ENCODE measurements at regions not wholly inside any gene's neighbourhood (a gene's known extent, or its start where the extent isn't known, plus 50 kb on each side); places are given as distances from the start of the nearest gene placed in this dataset.

DNA sequence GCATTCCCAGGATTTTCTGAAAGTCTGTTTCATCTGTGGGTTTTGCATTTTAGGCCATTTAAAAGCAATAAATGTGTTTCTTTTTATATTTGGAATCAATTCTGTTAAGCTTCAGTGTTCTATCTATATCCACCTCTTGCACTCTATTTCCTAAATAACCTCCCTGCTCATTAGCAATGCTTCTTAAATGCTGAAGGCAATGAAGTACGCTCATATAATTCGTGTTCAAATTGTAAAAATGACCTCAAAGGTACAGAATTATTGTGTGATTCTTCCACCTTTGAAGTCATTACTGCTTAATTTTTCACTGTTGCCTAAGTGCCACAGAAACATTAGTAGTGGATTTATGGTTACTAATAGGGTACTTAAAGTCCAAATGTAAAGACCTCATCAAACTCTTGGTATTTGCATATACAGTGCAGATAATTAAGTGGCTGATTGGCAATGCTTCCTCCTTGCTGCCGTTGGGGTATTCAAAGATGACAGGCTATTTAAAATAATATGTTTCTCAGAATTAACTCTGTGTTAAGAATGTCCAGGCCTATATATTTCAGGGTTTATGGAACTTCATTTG lies 730.8 kb downstream of the TECRL start:
- H3K4me1 ChIP-seq (ENCODE audit: insufficient read depth, low read length, poor library complexity, severe bottlenecking) = no peaks in the 10 kb centered on the region
- no peaks in the 10 kb centered on the region for H3K36me3 ChIP-seq (ENCODE audit: insufficient read depth, low read length, poor library complexity, severe bottlenecking)
- no peaks in the 10 kb centered on the region for H3K27me3 ChIP-seq (replicated peaks; ENCODE audit: insufficient read depth, low read depth, low read length, poor library complexity)
- BruUV-seq (replicated peaks) = no TSS peak
- H3K27ac ChIP-seq (ENCODE audit: low read depth, low read length, poor library complexity, severe bottlenecking) = no peak overlapping the region
- H3K9me3 ChIP-seq (ENCODE audit: low read depth, low read length, poor library complexity, severe bottlenecking) = no peaks in the 10 kb centered on the region
- intact Hi-C loops (cut with micrococcal nuclease; ENCODE audit: unreplicated experiment) = no loop called here
- TF ChIP-seq, protein P1, sequence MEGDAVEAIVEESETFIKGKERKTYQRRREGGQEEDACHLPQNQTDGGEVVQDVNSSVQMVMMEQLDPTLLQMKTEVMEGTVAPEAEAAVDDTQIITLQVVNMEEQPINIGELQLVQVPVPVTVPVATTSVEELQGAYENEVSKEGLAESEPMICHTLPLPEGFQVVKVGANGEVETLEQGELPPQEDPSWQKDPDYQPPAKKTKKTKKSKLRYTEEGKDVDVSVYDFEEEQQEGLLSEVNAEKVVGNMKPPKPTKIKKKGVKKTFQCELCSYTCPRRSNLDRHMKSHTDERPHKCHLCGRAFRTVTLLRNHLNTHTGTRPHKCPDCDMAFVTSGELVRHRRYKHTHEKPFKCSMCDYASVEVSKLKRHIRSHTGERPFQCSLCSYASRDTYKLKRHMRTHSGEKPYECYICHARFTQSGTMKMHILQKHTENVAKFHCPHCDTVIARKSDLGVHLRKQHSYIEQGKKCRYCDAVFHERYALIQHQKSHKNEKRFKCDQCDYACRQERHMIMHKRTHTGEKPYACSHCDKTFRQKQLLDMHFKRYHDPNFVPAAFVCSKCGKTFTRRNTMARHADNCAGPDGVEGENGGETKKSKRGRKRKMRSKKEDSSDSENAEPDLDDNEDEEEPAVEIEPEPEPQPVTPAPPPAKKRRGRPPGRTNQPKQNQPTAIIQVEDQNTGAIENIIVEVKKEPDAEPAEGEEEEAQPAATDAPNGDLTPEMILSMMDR (conservative IDR thresholded peaks at IDR 0.05; ENCODE audit: low read depth, low read length) = no peak
- no peak for TF ChIP-seq EZH2 (IDR thresholded peaks at IDR 0.05; ENCODE audit: borderline replicate concordance, low read depth, low read length, poor library complexity, severe bottlenecking)
- ChIA-PET POLR2A (ENCODE audit: low non-redundant PET) (no interaction called here), CTCF (no interaction called here)
- H3K4me3 ChIP-seq (ENCODE audit: low read depth, low read length, poor library complexity, severe bottlenecking) = no peak overlapping the region
- DNase-seq (ENCODE audit: low spot score) = no peak

DNA sequence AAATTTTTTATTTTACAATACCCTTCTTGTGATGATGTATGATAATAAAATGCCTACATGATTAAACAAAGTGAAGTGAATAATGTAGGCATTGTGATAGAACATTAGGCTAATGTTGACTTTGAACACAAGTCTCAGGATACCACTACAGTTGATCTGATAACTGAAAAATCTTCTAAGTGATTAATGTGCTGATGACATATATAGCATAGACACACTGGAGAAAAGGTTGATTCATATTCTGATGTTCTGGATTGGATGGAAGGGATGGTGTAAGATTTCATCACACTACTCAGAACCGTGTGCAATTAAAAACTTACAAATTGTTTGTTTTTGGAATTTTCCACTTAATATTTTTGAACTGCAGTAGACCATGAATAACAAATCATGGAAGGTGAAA lies 738.5 kb downstream of the TECRL start:
- ChIA-PET POLR2A (ENCODE audit: low non-redundant PET) (no interaction called here), CTCF (no interaction called here)
- Histone ChIP-seq H3K36me3 (ENCODE audit: insufficient read depth, low read length, poor library complexity, severe bottlenecking) (no peaks in the 10 kb centered on the region), H3K9me3 (ENCODE audit: low read depth, low read length, poor library complexity, severe bottlenecking) (no peaks in the 10 kb centered on the region), H3K4me3 (ENCODE audit: low read depth, low read length, poor library complexity, severe bottlenecking) (no peak overlapping the region), H3K4me1 (ENCODE audit: insufficient read depth, low read length, poor library complexity, severe bottlenecking) (no peaks in the 10 kb centered on the region), H3K27ac (ENCODE audit: low read depth, low read length, poor library complexity, severe bottlenecking) (no peak overlapping the region), H3K27me3 (replicated peaks; ENCODE audit: insufficient read depth, low read depth, low read length, poor library complexity) (no peaks in the 10 kb centered on the region)
- BruUV-seq (replicated peaks) = no TSS peak
- TF ChIP-seq, protein P1 (conservative IDR thresholded peaks at IDR 0.05; ENCODE audit: low read depth, low read length) = no peak
- TF ChIP-seq EZH2 (IDR thresholded peaks at IDR 0.05; ENCODE audit: borderline replicate concordance, low read depth, low read length, poor library complexity, severe bottlenecking) = no peak
- DNase-seq (ENCODE audit: low spot score) = no peak
- intact Hi-C loops (cut with micrococcal nuclease; ENCODE audit: unreplicated experiment) = no loop called here

DNA sequence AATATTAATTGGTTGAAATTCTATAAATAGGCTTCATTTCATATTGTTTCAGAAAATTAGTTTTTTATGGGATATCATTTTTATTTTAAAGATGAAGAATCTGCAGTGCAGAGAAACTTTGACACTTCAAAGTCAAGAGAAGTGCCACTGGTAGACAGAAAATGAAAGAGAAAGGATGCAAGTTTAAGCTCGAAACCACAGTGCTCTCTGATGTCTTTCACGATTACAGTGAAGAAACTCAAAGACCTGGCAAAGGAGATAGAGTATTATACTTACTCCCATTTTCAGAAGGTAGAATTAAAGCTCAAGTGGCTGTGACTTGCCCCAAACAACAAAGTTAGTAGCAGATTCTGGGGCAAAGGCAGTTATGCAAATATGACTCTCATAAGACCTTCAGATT lies 745.4 kb downstream of the TECRL start:
- Histone ChIP-seq H3K36me3 (ENCODE audit: insufficient read depth, low read length, poor library complexity, severe bottlenecking) (no peaks in the 10 kb centered on the region), H3K4me1 (ENCODE audit: insufficient read depth, low read length, poor library complexity, severe bottlenecking) (no peaks in the 10 kb centered on the region), H3K27ac (ENCODE audit: low read depth, low read length, poor library complexity, severe bottlenecking) (no peak overlapping the region), H3K4me3 (ENCODE audit: low read depth, low read length, poor library complexity, severe bottlenecking) (no peak overlapping the region), H3K27me3 (replicated peaks; ENCODE audit: insufficient read depth, low read depth, low read length, poor library complexity) (no peaks in the 10 kb centered on the region), H3K9me3 (ENCODE audit: low read depth, low read length, poor library complexity, severe bottlenecking) (no peaks in the 10 kb centered on the region)
- no peak for DNase-seq (ENCODE audit: low spot score)
- intact Hi-C loops (cut with micrococcal nuclease; ENCODE audit: unreplicated experiment) = no loop called here
- BruUV-seq (replicated peaks) = no TSS peak
- CTCF ChIA-PET = no interaction called here
- TF ChIP-seq, protein P1 (conservative IDR thresholded peaks at IDR 0.05; ENCODE audit: low read depth, low read length) = no peak
- TF ChIP-seq EZH2 (IDR thresholded peaks at IDR 0.05; ENCODE audit: borderline replicate concordance, low read depth, low read length, poor library complexity, severe bottlenecking) = no peak
- POLR2A ChIA-PET (ENCODE audit: low non-redundant PET) = no interaction called here

Data from A673 (cell line).